GM18519 (cell line): ENCODE measurements at regions not wholly inside any gene's neighbourhood (a gene's known extent, or its start where the extent isn't known, plus 50 kb on each side); places are given as distances from the start of the nearest gene placed in this dataset.

Experiments
- ATAC-seq: cut with Tn5 transposase; IDR thresholded peaks from one replicate; pipeline ENCODE4 v1.9.1; 2021; ENCODE audit warnings: mild to moderate bottlenecking, moderate library complexity; ENCODE audit not compliant: unreplicated experiment, low FRiP score

DNA sequence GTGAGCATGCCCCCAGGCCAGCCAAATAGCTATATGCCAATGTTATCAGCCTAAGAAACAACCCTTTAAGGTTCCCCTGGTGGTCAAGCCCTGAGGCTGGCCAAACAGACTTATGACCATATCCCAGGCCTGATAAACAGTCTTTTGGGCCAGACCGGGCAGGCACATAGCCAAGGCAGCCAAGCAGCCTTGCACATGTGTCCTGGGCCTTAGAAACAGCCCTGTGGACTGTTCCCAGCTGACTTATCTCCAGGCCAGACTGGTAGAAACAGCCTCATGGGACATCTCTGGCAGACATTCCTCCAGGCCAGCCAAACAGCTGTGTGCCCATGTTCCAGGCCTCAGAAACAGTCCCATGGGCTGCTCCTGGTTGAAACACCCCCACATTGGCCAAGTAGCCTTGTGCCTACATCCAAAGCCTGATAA is 295.0 kb upstream of the MGAT4C start:
- no peak for ATAC-seq

DNA sequence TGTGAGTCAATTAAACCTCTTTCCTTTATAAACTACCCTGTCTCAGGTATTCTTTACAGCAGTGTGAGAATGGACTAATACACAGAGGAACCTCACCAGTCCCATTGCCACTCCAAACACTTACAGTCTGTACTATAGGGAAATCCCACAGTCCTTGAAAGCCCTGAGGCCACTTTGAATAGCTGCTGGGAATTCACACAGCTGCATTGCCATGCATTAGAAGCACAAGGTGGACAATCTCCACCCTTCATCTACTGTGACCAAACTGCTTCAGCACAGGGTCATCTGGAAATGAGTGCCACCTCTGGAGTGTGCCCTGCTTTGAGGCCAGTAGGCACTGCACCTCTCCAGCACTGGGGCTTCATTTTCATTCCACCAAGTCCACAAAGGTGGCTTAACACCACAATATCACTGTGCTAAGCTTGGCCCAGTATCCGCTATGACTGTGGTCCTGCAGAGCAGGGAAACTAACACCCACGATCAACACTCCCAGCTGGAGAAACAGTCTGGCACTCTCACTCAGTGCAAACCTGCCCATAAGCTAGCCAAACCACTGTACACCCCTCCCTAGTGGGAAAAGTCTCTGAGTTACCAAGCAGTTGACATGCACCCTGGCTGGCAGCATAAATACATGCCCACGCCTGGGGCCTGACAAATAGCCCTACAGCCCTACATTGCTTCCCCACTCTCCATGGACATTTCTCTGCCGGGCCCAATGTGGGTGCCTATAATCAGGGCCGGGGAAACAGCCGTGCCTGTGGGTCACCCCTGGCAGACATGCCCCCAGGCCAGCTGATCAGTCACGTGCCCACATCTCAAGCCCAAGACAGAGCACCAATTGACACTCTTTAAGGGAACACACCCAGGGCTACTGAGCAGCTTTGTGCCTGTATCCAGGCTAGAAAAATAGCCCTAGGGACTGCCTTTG is 294.3 kb upstream of the MGAT4C start:
- ATAC-seq = no peak

DNA sequence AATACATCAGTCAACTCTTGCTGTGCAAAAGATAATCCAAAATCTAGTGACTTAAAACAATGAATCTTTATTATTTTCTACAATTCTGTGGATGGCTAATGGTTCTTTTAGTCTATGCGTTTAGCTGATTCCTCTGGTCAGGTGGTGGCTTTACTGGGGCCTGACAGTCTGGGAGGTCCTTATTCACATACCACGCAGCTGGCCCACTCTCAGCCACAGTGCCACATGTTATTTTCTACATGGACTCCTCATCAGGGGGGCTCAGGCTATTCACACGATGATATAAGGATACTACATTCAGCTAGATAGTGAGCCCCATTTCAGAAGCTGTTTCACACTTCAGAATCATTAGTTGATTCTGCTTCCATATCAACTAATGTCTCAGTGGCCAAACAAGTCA is 287.5 kb upstream of the MGAT4C start:
- no peak for ATAC-seq

DNA sequence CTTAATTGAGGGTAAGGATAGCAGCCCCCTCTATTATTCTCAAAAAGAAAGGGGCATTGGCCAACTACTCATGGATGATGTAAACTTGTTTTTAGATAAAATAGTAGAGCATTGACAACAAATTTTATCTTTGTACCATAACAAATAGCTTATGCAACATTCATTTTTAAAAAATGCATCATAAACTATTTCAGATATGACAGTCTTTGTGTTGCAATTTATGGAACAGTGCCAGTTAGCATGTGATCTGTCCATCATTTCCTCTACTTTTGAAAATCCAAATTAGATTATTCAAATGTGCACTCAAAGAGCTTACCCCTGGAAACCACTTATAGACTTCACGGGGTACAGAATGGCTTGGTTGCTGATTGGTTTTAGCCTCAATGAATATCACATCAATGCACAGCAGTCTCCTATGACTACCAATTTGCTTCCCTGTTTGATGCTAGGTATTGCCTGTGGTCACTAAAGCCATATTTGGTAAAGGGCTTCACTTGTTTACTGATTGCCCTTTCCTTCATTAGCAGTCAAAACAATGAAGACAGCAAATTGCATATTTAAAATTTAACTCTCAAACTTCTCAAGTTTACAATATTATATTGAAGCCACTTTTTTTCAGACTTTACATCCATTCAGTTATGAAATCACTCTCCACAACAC is 274.9 kb upstream of the MGAT4C start:
- no peak for ATAC-seq

GRCh38 chr12:86526060-86526595 is 269.9 kb upstream of the MGAT4C start:
- no peak for ATAC-seq

DNA sequence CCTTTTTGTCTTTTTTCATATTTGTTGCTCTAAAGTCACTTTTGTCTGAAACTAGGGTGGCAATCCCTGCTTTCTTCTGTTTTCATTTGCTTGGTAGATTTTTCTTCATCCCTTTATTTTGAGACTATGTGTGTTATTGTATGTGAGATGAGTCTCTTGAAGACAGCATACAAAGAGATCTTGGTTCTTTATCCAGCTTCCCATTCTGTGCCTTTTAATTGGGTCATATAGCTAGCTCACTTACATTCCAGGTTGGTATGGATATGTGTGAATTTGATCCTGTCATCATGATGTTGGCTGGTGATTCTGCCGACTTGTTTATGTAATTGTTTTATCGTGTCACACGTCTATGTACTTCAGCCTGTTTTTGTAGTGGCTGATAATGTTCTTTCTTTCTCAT is 267.7 kb upstream of the MGAT4C start:
- ATAC-seq = no peak

DNA sequence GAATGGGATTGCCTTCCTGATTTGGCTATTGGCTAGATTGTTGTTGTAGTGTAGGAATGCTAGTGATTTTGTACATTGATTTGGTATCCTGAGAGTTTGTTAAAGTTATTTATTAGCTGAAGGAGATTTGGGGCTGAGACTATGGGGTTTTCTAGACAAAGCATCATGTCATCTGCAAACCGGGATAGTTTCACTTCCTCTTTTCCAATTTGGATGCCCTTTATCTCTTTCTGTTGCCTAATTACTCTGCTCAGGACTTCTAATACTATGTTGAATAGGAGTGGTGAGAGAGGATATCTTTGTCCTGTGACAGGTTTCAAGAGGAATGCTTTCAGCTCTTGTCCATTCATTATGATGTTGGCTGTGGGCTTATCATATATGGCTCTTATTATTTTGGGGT is 265.7 kb upstream of the MGAT4C start:
- ATAC-seq = no peak

GRCh38 chr12:86513226-86513625 is 257.0 kb upstream of the MGAT4C start:
- no peak for ATAC-seq

- ATAC-seq = no peak
Measured at GRCh38 chr12:86496595-86496994, 240.4 kb upstream of the MGAT4C start.

DNA sequence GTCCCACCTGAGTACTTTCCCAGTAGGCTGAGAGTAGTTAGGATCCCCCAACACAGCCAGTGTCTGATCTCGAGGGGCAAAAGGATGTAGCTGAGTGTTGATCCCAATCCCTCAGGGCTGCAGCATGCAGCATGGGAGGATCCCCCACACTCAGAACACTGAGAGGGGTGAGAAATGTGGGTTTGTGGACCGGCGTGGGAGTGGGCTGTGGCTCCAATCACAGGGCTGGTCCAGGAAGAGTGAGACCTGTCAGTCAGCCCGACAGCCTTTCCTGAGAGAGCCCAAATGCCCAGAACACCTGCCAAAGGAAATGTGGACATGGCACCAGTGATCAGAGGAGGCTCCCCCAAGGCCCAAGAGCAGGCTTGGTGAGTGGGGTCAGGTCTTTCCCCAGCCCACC is 228.3 kb upstream of the MGAT4C start:
- no peak for ATAC-seq

GRCh38 chr12:86473231-86473630 is 217.0 kb upstream of the MGAT4C start:
- ATAC-seq = no peak

- no peak for ATAC-seq
Measured at GRCh38 chr12:86456776-86457175, 200.6 kb upstream of the MGAT4C start.

GRCh38 chr12:86456241-86456640 is 200.1 kb upstream of the MGAT4C start:
- ATAC-seq = no peak

- no peak for ATAC-seq
Measured at GRCh38 chr12:86445356-86445755, 189.2 kb upstream of the MGAT4C start.

DNA sequence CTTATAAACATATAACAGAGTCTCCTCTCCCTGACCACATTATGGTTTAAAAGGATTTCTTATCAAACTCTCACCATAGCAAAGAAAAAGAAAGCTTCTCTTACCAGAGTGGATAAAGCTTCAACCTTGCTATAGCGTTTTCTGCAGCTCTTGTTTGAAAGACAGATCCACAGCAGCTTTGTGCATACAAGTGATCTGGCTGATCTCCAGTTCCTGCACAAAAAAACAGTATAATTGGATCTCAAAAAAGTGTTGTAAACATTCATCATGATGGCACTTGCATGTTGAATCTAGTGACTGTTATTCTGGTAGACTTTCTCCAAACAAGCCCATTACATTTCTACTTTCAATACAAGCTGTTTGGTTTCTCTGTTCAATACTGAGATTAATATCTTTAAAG is 178.9 kb upstream of the MGAT4C start:
- ATAC-seq = no peak

DNA sequence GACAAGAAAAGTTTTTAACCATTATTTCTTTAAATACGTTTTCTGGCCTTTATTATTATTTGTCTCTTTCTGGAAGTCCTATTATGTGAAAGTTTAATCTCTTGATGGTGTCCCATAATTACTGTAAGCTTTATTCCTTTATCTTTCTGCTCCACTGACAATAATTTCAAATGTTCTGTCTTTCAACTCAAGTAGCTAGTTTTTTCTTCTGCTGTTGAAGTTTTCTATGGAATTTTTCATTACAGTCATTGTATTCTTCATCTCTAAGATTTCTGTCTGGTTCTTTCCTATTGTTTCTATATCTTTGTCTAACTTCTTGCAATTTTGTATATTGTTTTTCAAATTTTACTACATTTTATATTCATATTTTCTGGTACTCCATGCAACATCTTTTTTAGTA is 173.6 kb upstream of the MGAT4C start:
- ATAC-seq = no peak

GRCh38 chr12:86421333-86421732 is 165.1 kb upstream of the MGAT4C start:
- no peak for ATAC-seq

- ATAC-seq = no peak
Measured at GRCh38 chr12:86414201-86414600, 158.0 kb upstream of the MGAT4C start.

DNA sequence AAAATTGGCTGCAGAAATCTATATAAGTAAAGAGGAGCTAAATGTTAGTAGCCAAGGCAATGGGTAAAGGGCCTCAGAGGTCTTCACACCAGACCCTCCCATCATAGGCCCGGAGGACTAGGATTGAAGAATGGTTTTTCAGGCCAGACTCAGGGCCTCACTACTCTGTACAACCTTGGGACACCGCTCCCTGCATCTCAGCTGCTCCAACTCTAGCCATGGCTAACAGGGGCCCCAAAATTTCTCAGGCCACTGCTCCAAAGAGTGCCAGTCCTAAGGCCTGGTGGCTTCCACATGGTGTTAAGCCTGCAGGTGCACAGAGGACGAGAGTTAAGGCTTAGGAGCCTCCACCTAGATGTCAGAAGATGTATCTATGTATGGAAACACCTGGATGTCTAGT is 155.5 kb upstream of the MGAT4C start:
- ATAC-seq = no peak

GRCh38 chr12:86407620-86408208 is 151.5 kb upstream of the MGAT4C start:
- ATAC-seq = no peak

GRCh38 chr12:86389949-86390348 is 133.8 kb upstream of the MGAT4C start:
- ATAC-seq = no peak
